ENCODE measurements at regions not wholly inside any gene's neighbourhood (a gene's known extent, or its start where the extent isn't known, plus 50 kb on each side); places are given as distances from the start of the nearest gene placed in this dataset.

- TF ChIP-seq CTCF (IDR thresholded peaks at IDR 0.05; ENCODE audit: insufficient read depth, low read length, poor library complexity, severe bottlenecking): no peak
- H3K27me3 ChIP-seq (ENCODE audit: control insufficient read depth, insufficient read depth, low read length): no peaks in the 10 kb centered on the region
- no peak overlapping the region for H3K4me3 ChIP-seq (ENCODE audit: low read depth, low read length)
- DNase-seq (ENCODE audit: low read depth): no peak
- H3K36me3 ChIP-seq (ENCODE audit: control insufficient read depth, insufficient read depth, low read length): no peaks in the 10 kb centered on the region
Observed at GRCh38 chr2:42843611-42844010, 51.2 kb upstream of the HAAO start.

GRCh38 chr2:42843131-42843530 is 50.7 kb upstream of the HAAO start:
- no peaks in the 10 kb centered on the region for H3K36me3 ChIP-seq (ENCODE audit: control insufficient read depth, insufficient read depth, low read length)
- no peaks in the 10 kb centered on the region for H3K27me3 ChIP-seq (ENCODE audit: control insufficient read depth, insufficient read depth, low read length)
- no peak for DNase-seq (ENCODE audit: low read depth)
- H3K4me3 ChIP-seq (ENCODE audit: low read depth, low read length): no peak overlapping the region
- TF ChIP-seq CTCF (IDR thresholded peaks at IDR 0.05; ENCODE audit: insufficient read depth, low read length, poor library complexity, severe bottlenecking): no peak

- no peak for DNase-seq (ENCODE audit: low read depth)
- no peak overlapping the region for H3K4me3 ChIP-seq (ENCODE audit: low read depth, low read length)
- H3K27me3 ChIP-seq (ENCODE audit: control insufficient read depth, insufficient read depth, low read length): no peaks in the 10 kb centered on the region
- no peaks in the 10 kb centered on the region for H3K36me3 ChIP-seq (ENCODE audit: control insufficient read depth, insufficient read depth, low read length)
- TF ChIP-seq CTCF (IDR thresholded peaks at IDR 0.05; ENCODE audit: insufficient read depth, low read length, poor library complexity, severe bottlenecking): no peak
Observed at GRCh38 chr2:42842466-42842865, 50.1 kb upstream of the HAAO start.
